HG03135 (cell line): ENCODE measurements at regions not wholly inside any gene's neighbourhood (a gene's known extent, or its start where the extent isn't known, plus 50 kb on each side); places are given as distances from the start of the nearest gene placed in this dataset.

Experiments
- ATAC-seq: cut with Tn5 transposase; IDR thresholded peaks from one replicate; pipeline ENCODE4 v1.9.1; 2021; ENCODE audit warnings: mild to moderate bottlenecking, moderate library complexity; ENCODE audit not compliant: unreplicated experiment

- no peak for ATAC-seq
Observed at GRCh38 chr3:76582098-76582497, 457.8 kb upstream of the ROBO2 start.

GRCh38 chr3:76582632-76583378 is 457.1 kb upstream of the ROBO2 start:
- ATAC-seq, result no peak

- ATAC-seq, result no peak
Observed at GRCh38 chr3:76585794-76586392, 454.0 kb upstream of the ROBO2 start.

GRCh38 chr3:76586471-76586870 is 453.4 kb upstream of the ROBO2 start:
- no peak for ATAC-seq

GRCh38 chr3:76610150-76610549 is 429.7 kb upstream of the ROBO2 start:
- no peak for ATAC-seq

- ATAC-seq, result no peak
Observed at GRCh38 chr3:76615719-76616118, 424.2 kb upstream of the ROBO2 start.

- ATAC-seq, result no peak
Observed at GRCh38 chr3:76624164-76624563, 415.7 kb upstream of the ROBO2 start.

- ATAC-seq, result no peak
Observed at GRCh38 chr3:76627236-76627635, 412.7 kb upstream of the ROBO2 start.

- no peak for ATAC-seq
Observed at GRCh38 chr3:76631251-76631650, 408.6 kb upstream of the ROBO2 start.

- ATAC-seq, result no peak
Observed at GRCh38 chr3:76638006-76638405, 401.9 kb upstream of the ROBO2 start.

- ATAC-seq, result no peak
Observed at GRCh38 chr3:76643623-76644304, 396.1 kb upstream of the ROBO2 start.

- ATAC-seq, result no peak
Observed at GRCh38 chr3:76644305-76644675, 395.6 kb upstream of the ROBO2 start.

- ATAC-seq, result no peak
Observed at GRCh38 chr3:76645724-76646123, 394.2 kb upstream of the ROBO2 start.

GRCh38 chr3:76646921-76647562 is 392.9 kb upstream of the ROBO2 start:
- ATAC-seq, result no peak

- no peak for ATAC-seq
Observed at GRCh38 chr3:76651784-76652183, 388.1 kb upstream of the ROBO2 start.

- ATAC-seq, result no peak
Observed at GRCh38 chr3:76652524-76652923, 387.4 kb upstream of the ROBO2 start.

GRCh38 chr3:76653640-76654251 is 386.2 kb upstream of the ROBO2 start:
- ATAC-seq, result no peak

GRCh38 chr3:76656531-76657070 is 383.3 kb upstream of the ROBO2 start:
- ATAC-seq, result no peak

GRCh38 chr3:76657909-76658308 is 382.0 kb upstream of the ROBO2 start:
- ATAC-seq, result no peak

GRCh38 chr3:76661527-76662250 is 378.2 kb upstream of the ROBO2 start:
- ATAC-seq, result no peak
